Esophagus squamous epithelium (tissue), 5 donors: ENCODE measurements at regions not wholly inside any gene's neighbourhood (a gene's known extent, or its start where the extent isn't known, plus 50 kb on each side); places are given as distances from the start of the nearest gene placed in this dataset.
"Not testable (repeated sequence)": the region's sequence is repeated elsewhere in the genome, so short reads cannot be mapped to it uniquely, and the experiment has no call there.

ENCODE experiments used
- DNase-seq: peaks from one replicate; lab custom pipeline; 2025; lab: John Stamatoyannopoulos, UW
- H3K27ac ChIP-seq, 4 donors: fragments of 200-600 bp; sonication (generic); one replicate each; pipeline ENCODE4 v1.5.1; 2016 to 2019; ENCODE audit warnings: mild to moderate bottlenecking in 1 of 4
- H3K27me3 ChIP-seq, 4 donors: fragments of 200-600 bp; sonication (generic); 1 replicate in 3 of 4; 2 replicates in 1 of 4; pipeline versions ENCODE4 v1.5.1 to v1.6.0; 2017 to 2021; ENCODE audit warnings: antibody characterized with exemption in 1 of 4
- H3K36me3 ChIP-seq, 3 donors: fragments of 200-600 bp; sonication (generic); one replicate each; pipeline ENCODE4 v1.5.1; 2016 to 2019
- H3K4me1 ChIP-seq, 3 donors: fragments of 200-600 bp; sonication (generic); one replicate each; pipeline ENCODE4 v1.5.1; 2017 to 2019
- H3K4me3 ChIP-seq, 4 donors: fragments of 200-600 bp; sonication (generic); 1 replicate in 3 of 4; 2 replicates in 1 of 4; pipeline ENCODE4 v1.5.1; 2016 to 2019; ENCODE audit warnings: mild to moderate bottlenecking in 2 of 4, moderate library complexity in 1 of 4
- H3K9me3 ChIP-seq, 3 donors: fragments of 200-600 bp; sonication (generic); one replicate each; pipeline ENCODE4 v1.5.1; 2016 to 2019
- POLR2A ChIP-seq, 4 donors: fragments of 450-650 bp; IDR thresholded peaks; one replicate each; pipeline ENCODE4 v1.6.1; 2017; ENCODE audit warnings: antibody characterized with exemption in 4 of 4, mild to moderate bottlenecking in 4 of 4, moderate library complexity in 3 of 4
- WGBS, 2 donors: methylation state at CpG; one replicate each; pipeline ENCODE4 v1.1.5; 2018; 5-methylcytosine and 5-hydroxymethylcytosine counted together
- intact Hi-C: fragments of 100-400 bp; cut with DNase I; formaldehyde crosslinking; loops from one replicate; pipeline ENCODE4 v1.15.0; 2022
- TF ChIP-seq, protein P1 (sequence below), 6 experiments: fragments of 450-650 bp in 4 of 6; fragments of 200-600 bp in 2 of 6; sonication (generic) in 2 of 6; IDR thresholded peaks; one replicate each; pipeline ENCODE4 v1.5.1; 2016 to 2019; ENCODE audit warnings: antibody characterized with exemption in 6 of 6, mild to moderate bottlenecking in 4 of 6, moderate library complexity in 4 of 6
- donor health status: DM: yes; HTN: yes; CAD: no.

DNA sequence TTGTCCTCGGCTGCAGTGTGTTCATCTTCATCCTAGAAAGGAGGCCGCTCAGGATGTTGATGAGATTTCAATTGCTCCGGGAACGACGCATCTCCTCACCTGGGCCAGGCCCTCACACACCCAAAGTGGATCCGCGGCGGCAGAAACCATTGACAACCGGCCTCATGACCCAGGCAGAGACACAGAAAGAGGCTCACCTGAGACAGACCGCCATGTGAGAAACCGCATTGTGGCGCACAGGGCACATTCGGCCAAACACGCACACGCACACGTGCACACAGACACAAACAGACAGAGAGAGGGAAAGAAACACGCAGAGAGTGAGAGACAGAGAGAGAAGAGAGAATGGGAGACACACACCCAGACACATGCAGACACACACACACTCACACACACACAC lies 3879.3 kb downstream of the SRGAP2C start:
- DNase-seq, result not testable (repeated sequence)
- 68 to 88% methylated on average over 3 to 12 of the region's 17 CpGs for WGBS, 2 donors

DNA sequence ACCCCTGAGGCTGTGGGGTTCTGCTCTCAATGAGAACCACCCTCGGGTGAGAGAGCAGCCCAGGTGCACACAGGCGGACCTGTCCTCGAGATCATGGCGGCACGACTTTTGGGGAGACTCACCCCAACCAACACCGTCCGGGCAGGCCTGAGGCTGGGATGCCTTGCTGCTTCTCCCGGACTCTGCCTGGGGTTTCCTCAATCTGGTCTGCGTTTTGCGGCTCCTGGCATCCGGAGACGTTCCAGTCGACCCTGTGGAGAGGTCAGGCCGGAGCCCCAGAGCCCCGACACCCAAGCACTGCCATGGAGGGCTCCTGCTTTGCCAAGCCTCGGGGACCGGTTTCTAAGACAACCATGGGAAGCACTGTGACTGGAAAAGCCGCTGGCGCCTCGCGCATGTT lies 3879.7 kb downstream of the SRGAP2C start:
- H3K27ac ChIP-seq, result no peak overlapping the region
- no peak overlapping the region for H3K4me3 ChIP-seq
- 92 to 93% methylated on average over 3 to 5 of the region's 21 CpGs for WGBS, 2 donors
- no peaks in the 10 kb centered on the region for H3K4me1 ChIP-seq
- TF ChIP-seq, protein P1, sequence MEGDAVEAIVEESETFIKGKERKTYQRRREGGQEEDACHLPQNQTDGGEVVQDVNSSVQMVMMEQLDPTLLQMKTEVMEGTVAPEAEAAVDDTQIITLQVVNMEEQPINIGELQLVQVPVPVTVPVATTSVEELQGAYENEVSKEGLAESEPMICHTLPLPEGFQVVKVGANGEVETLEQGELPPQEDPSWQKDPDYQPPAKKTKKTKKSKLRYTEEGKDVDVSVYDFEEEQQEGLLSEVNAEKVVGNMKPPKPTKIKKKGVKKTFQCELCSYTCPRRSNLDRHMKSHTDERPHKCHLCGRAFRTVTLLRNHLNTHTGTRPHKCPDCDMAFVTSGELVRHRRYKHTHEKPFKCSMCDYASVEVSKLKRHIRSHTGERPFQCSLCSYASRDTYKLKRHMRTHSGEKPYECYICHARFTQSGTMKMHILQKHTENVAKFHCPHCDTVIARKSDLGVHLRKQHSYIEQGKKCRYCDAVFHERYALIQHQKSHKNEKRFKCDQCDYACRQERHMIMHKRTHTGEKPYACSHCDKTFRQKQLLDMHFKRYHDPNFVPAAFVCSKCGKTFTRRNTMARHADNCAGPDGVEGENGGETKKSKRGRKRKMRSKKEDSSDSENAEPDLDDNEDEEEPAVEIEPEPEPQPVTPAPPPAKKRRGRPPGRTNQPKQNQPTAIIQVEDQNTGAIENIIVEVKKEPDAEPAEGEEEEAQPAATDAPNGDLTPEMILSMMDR (IDR thresholded peaks at IDR 0.05), result no peak
- TF ChIP-seq POLR2A (IDR thresholded peaks at IDR 0.05), result no peak
- no peaks in the 10 kb centered on the region for H3K27me3 ChIP-seq
- intact Hi-C loops, result no loop called here
- no peaks in the 10 kb centered on the region for H3K36me3 ChIP-seq
- DNase-seq, result no peak
- H3K9me3 ChIP-seq, result peaks cover 0 to 46% (median 12%) of the 10 kb centered on the region in 3 donors

More for the DNA sequence above, 3879.3 kb downstream of the SRGAP2C start:
- H3K27ac ChIP-seq, H3K36me3 ChIP-seq, H3K4me3 ChIP-seq, H3K4me1 ChIP-seq, intact Hi-C loops, H3K27me3 ChIP-seq: not testable (repeated sequence)
- peaks cover 0 to 44% (median 12%) of the 10 kb centered on the region in 3 donors for H3K9me3 ChIP-seq

DNA sequence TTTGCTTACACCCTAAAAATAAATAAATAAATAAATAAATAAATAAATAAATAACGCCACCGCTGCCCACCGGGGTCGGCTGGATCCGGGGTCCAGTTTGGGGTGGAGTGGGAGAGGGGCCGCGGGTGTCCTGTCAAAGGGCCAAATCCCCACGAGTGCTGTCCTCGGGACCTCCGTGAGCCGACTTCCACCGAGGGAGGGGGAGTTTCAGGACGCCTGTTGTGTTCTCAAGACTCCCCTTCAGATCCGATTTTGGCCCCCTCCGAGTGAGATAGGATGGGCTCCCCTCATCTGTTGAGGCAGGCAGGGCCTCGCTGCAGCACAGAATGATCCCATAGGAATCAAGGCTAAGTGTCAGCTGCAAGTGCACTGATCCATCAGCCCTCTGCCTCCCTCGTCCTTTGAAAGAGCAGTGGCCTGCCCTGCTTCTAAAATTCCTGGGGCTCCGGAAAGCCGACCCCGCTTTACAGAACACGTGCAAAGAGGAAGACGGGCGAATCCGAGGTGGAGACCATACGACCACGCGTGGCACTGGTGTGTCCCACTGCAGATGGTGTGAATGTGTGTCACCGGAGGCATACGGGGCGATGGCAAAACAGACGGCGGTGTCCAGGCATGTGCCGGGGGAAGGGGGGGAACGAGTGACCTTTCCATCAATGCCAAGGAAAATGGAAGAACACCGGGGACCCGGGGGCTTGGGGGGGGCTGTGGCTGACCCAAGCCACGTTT lies 3880.5 kb downstream of the SRGAP2C start:
- Histone ChIP-seq H3K4me1 (no peaks in the 10 kb centered on the region), H3K4me3 (no peak overlapping the region), H3K36me3 (no peaks in the 10 kb centered on the region), H3K9me3 (peaks cover 0 to 54% (median 13%) of the 10 kb centered on the region in 3 donors), H3K27me3 (no peaks in the 10 kb centered on the region), H3K27ac (no peak overlapping the region)
- intact Hi-C loops, result no loop called here
- no peak for DNase-seq
- TF ChIP-seq POLR2A (IDR thresholded peaks at IDR 0.05), result no peak
- TF ChIP-seq, protein P1 (IDR thresholded peaks at IDR 0.05), result no peak
- 85 to 88% methylated on average over 26 to 28 of the region's 37 CpGs for WGBS, 2 donors

DNA sequence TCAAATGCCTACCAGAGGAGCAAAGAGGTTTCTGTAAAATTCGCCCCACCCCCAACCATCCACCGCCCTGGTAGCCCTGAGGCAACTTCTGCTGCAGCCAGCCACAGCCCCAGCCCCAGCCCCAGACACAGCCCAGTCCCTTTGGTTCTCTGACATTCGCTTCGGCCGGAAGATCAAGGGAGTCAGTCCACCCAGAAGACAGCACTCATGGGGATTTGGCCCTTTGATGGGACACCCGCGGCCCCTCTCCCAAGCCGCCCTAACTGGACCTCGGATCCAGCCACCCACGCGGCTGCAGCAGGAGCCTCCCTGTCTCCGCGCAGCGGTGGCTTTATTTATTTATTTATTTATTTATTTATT lies 3881.0 kb downstream of the SRGAP2C start:
- Histone ChIP-seq H3K27ac (no peak overlapping the region), H3K4me3 (no peak overlapping the region), H3K36me3 (no peaks in the 10 kb centered on the region), H3K9me3 (peaks cover 0 to 59% (median 17%) of the 10 kb centered on the region in 3 donors), H3K27me3 (no peaks in the 10 kb centered on the region), H3K4me1 (no peaks in the 10 kb centered on the region)
- intact Hi-C loops, result no loop called here
- no peak for DNase-seq
- 84 to 85% methylated on average over 12 to 14 of the region's 14 CpGs for WGBS, 2 donors
- no peak for TF ChIP-seq POLR2A (IDR thresholded peaks at IDR 0.05)
- TF ChIP-seq, protein P1 (IDR thresholded peaks at IDR 0.05), result no peak

DNA sequence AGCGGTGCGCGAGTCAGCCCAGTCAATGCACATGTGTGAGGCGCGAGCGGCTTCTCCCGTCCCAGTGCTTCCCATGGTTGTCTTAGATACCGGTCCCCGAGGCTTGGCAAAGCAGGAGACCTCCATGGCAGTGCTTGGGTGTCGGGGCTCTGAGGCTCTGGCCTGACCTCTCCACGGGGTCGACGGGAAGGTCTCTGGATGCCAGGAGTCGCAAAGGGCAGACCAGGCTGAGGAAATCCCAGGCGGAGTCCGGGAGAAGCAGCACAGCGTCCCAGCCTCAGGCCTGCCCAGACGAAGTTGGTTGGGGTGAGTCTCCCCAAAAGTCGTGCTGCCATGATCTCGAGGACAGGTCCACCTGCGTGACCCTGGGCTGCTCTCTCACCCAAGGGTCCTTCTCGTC lies 3881.6 kb downstream of the SRGAP2C start:
- Histone ChIP-seq H3K9me3 (peaks cover 0 to 64% (median 17%) of the 10 kb centered on the region in 3 donors), H3K27ac (no peak overlapping the region), H3K4me1 (no peaks in the 10 kb centered on the region), H3K27me3 (no peaks in the 10 kb centered on the region), H3K36me3 (no peaks in the 10 kb centered on the region), H3K4me3 (no peak overlapping the region)
- intact Hi-C loops, result no loop called here
- TF ChIP-seq, protein P1 (IDR thresholded peaks at IDR 0.05), result no peak
- no peak for TF ChIP-seq POLR2A (IDR thresholded peaks at IDR 0.05)
- DNase-seq, result no peak
- WGBS, 2 donors, result 68 to 78% methylated on average over 6 to 15 of the region's 22 CpGs

DNA sequence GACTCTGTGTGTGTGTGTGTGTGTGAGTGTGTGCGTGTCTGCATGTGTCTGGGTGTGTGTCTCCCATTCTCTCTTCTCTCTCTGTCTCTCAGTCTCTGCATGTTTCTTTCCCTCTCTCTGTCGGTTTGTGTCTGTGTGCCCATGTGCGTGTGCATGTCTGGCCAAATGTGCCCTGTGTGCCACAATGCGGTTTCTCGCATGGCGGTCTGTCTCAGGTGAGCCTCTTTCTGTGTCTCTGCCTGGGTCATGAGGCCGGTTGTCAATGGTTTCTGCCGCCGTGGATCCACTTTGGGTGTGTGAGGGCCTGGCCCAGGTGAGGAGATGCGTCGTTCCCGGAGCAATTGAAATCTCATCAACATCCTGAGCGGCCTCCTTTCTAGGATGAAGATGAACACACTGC lies 3882.1 kb downstream of the SRGAP2C start:
- H3K4me3 ChIP-seq, intact Hi-C loops, H3K4me1 ChIP-seq, DNase-seq, H3K27ac ChIP-seq, H3K27me3 ChIP-seq, H3K36me3 ChIP-seq: not testable (repeated sequence)
- H3K9me3 ChIP-seq, result peaks cover 0 to 68% (median 17%) of the 10 kb centered on the region in 3 donors
- 82 to 89% methylated on average over 6 to 7 of the region's 13 CpGs for WGBS, 2 donors
